Panc1 (cell line): ENCODE measurements at regions not wholly inside any gene's neighbourhood (a gene's known extent, or its start where the extent isn't known, plus 50 kb on each side); places are given as distances from the start of the nearest gene placed in this dataset.
"Not testable (repeated sequence)": the region's sequence is repeated elsewhere in the genome, so short reads cannot be mapped to it uniquely, and the experiment has no call there.

Source experiments
- CTCF ChIP-seq: fragments of 450-650 bp; IDR thresholded peaks from 2 replicates; pipeline ENCODE4 v1.5.1; 2017; ENCODE audit warnings: mild to moderate bottlenecking
- POLR2AphosphoS5 ChIP-seq: IDR thresholded peaks from 2 replicates; pipeline ENCODE4 v1.6.1; 2012; ENCODE audit warnings: mild to moderate bottlenecking, low read depth, low read length, moderate library complexity
- REST ChIP-seq, 2 experiments: IDR thresholded peaks; 2 replicates each; pipeline ENCODE4 v1.6.1; 2011 to 2012; ENCODE audit warnings: low read depth in 2 of 2, control low read depth in 1 of 2, low read length in 1 of 2, mild to moderate bottlenecking in 1 of 2, moderate library complexity in 1 of 2; ENCODE audit not compliant: insufficient read depth in 1 of 2
- SIN3A ChIP-seq: IDR thresholded peaks from 2 replicates; pipeline ENCODE4 v1.6.1; 2012; ENCODE audit warnings: low read depth, mild to moderate bottlenecking, low read length, moderate library complexity, borderline replicate concordance; ENCODE audit not compliant: insufficient read depth

DNA sequence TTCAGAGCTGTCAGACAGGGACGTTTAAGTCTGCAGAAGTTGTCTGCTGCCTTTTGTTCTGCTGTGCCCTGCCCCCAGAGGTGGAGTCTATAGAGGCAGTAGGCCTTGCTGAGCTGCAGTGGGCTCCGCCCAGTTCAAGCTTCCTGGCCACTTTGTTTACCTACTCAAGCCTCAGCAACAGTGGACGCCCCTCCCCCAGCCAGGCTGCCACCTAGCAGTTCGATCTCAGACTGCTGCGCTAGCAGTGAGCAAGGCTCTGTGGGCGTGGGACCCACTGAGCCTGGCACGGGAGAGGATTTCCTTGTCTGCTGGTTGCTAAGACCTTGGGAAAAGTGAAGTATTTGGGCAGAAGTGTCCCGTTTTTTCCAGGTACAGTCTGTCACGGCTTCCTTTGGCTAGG, 59.6 kb upstream of the SMARCAD1 start:
- TF ChIP-seq CTCF; REST (IDR thresholded peaks at IDR 0.05; ENCODE audit: insufficient read depth in 1 of 2, low read depth in 2 of 2, low read length in 1 of 2); POLR2AphosphoS5; SIN3A: not testable (repeated sequence)
